ENCODE measurements at regions not wholly inside any gene's neighbourhood (a gene's known extent, or its start where the extent isn't known, plus 50 kb on each side); places are given as distances from the start of the nearest gene placed in this dataset.

GRCh38 chr18:44541159-44541558, 139.5 kb upstream of the SETBP1 start:
- TF ChIP-seq CTCF (IDR thresholded peaks at IDR 0.05), result no peak
- TF ChIP-seq EZH2phosphoT487 (IDR thresholded peaks at IDR 0.05), result no peak
- no peak for TF ChIP-seq EZH2 (IDR thresholded peaks at IDR 0.05)

Measured in neural progenitor cell (in vitro differentiated cells).